ENCODE measurements at regions not wholly inside any gene's neighbourhood (a gene's known extent, or its start where the extent isn't known, plus 50 kb on each side); places are given as distances from the start of the nearest gene placed in this dataset.
"Not testable (repeated sequence)": the region's sequence is repeated elsewhere in the genome, so short reads cannot be mapped to it uniquely, and the experiment has no call there.

DNA sequence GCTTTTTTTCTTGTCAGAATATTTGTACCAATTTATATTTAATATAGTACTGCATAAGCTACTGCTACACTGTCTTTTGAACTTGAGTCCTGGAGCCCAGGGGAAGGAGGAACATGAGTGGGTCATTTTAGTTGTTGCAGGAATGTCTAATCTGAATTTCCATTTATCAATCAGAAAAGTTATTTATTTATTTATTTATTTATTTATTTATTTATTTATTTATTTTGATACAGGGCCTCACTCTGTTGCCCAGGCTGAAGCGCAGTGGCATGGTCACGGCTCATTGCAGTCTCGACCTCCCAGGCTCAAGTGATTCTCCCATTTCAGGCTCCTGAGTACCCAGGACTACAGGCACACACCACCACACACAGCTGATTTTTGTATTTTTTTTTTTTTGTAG lies 712.6 kb downstream of the NR2F1-AS1 start:
- no peak for DNase-seq
- TF ChIP-seq GATA1 (IDR thresholded peaks at IDR 0.05; ENCODE audit: low read depth, low read length) (no peak), POLR2A (IDR thresholded peaks at IDR 0.05; ENCODE audit: low read length) (no peak)

DNA sequence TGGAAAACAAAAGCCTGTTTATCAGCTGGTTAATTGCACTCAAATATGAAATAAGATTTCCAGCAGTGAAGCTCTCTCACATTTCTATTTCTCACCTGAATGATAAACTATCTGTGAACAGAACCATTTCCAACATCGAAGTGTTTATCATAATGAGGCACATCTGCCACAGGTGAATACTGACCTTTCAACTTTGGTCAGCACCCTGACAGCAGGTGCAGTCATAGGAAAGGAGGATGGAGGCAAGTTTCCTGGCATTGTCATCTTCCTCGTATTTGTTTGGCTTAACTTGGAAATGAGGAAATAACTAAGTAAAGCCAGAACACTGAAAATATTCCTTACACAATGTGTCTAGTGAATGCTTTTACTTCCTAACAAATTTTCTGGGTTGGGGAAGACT lies 716.4 kb downstream of the NR2F1-AS1 start:
- TF ChIP-seq GATA1 (IDR thresholded peaks at IDR 0.05; ENCODE audit: low read depth, low read length) (no peak), POLR2A (IDR thresholded peaks at IDR 0.05; ENCODE audit: low read length) (no peak)
- no peak for DNase-seq

DNA sequence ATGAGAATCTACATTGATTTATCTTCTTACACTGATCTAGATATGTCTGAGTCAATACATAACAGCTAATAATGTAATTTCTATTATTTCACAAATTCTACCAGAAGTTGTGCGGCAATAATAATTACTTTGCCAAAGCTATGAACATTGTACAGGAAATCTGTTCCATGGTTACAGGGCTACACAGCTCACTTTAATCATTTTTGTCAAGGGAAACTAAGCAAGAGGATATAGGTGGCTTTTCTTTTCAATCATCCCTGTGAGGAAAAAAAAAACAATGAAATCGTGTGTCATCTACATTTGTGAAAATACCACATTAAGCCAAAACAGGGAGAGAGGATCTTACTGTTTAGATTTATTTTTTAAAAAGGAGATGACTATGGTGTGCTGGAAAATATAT lies 717.4 kb downstream of the NR2F1-AS1 start:
- no peak for TF ChIP-seq POLR2A (IDR thresholded peaks at IDR 0.05; ENCODE audit: low read length)
- TF ChIP-seq GATA1 (IDR thresholded peaks at IDR 0.05; ENCODE audit: low read depth, low read length), result no peak
- DNase-seq, result no peak

- DNase-seq, result no peak
- TF ChIP-seq POLR2A (IDR thresholded peaks at IDR 0.05; ENCODE audit: low read length) (no peak), GATA1 (IDR thresholded peaks at IDR 0.05; ENCODE audit: low read depth, low read length) (no peak)
Measured at GRCh38 chr5:92861531-92862285, 719.3 kb downstream of the NR2F1-AS1 start.

DNA sequence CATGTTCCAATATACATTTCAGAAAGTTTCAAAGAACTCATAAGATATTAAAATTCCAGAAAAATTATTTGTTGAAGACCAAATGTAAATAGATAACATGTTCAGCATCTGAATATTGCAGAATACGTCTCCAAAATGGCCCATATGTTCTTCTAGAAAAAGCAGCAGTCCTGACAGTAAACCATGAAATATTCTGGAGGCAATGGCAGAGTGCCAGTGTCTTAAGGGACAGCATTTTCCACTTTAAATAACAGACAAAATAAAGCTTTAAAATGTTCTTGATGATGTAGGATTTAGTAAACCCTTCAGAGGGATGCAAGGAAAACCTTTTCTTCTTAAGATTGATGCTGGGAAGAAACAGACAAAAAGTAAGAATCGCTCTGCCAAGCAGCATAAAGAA lies 721.0 kb downstream of the NR2F1-AS1 start:
- DNase-seq, result no peak
- TF ChIP-seq POLR2A (IDR thresholded peaks at IDR 0.05; ENCODE audit: low read length), result no peak
- TF ChIP-seq GATA1 (IDR thresholded peaks at IDR 0.05; ENCODE audit: low read depth, low read length), result no peak

GRCh38 chr5:92852219-92852618 lies 728.8 kb downstream of the NR2F1-AS1 start:
- DNase-seq, result no peak
- TF ChIP-seq GATA1 (IDR thresholded peaks at IDR 0.05; ENCODE audit: low read depth, low read length), result no peak
- no peak for TF ChIP-seq POLR2A (IDR thresholded peaks at IDR 0.05; ENCODE audit: low read length)

- TF ChIP-seq POLR2A (IDR thresholded peaks at IDR 0.05; ENCODE audit: low read length) (no peak), GATA1 (IDR thresholded peaks at IDR 0.05; ENCODE audit: low read depth, low read length) (no peak)
Measured at GRCh38 chr5:92850886-92851285, 730.1 kb downstream of the NR2F1-AS1 start.

GRCh38 chr5:92849756-92850155 lies 731.3 kb downstream of the NR2F1-AS1 start:
- no peak for DNase-seq
- TF ChIP-seq POLR2A (IDR thresholded peaks at IDR 0.05; ENCODE audit: low read length) (no peak), GATA1 (IDR thresholded peaks at IDR 0.05; ENCODE audit: low read depth, low read length) (no peak)

More at GRCh38 chr5:92850886-92851285, 730.1 kb downstream of the NR2F1-AS1 start:
- no peak for DNase-seq

DNA sequence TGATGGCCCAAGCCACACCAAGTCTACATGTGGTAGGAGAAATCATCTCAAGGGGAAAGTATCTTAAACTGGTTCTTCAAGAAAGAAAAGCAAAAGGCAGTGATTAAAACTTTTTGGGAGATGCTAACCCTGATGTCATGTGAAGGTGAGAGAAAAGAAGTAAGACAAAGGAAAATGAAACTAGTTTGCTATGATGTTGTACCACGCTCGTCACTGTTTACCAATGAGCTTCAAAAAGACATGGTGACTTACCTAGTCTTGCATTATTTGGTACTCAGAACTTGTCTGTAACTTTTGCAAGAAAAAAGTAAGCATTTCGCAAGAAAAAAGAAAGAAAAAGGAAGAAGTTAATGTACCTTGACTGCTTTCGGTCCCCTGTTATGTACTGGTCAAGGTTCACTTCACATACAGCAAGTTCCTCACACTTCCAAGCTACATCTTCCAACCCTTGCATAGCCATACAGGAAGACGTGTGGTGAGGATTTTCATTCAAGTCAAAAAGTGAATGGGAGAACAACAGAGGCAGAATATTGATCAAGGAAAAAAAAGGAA lies 739.3 kb downstream of the NR2F1-AS1 start:
- DNase-seq, result no peak
- TF ChIP-seq GATA1 (IDR thresholded peaks at IDR 0.05; ENCODE audit: low read depth, low read length), result no peak
- no peak for TF ChIP-seq POLR2A (IDR thresholded peaks at IDR 0.05; ENCODE audit: low read length)

GRCh38 chr5:92838253-92838652 lies 742.8 kb downstream of the NR2F1-AS1 start:
- TF ChIP-seq GATA1 (IDR thresholded peaks at IDR 0.05; ENCODE audit: low read depth, low read length), result no peak
- no peak for TF ChIP-seq POLR2A (IDR thresholded peaks at IDR 0.05; ENCODE audit: low read length)
- no peak for DNase-seq

GRCh38 chr5:92836855-92837755 lies 743.9 kb downstream of the NR2F1-AS1 start:
- no peak for TF ChIP-seq GATA1 (IDR thresholded peaks at IDR 0.05; ENCODE audit: low read depth, low read length)
- TF ChIP-seq POLR2A (IDR thresholded peaks at IDR 0.05; ENCODE audit: low read length), result no peak
- DNase-seq, result no peak

DNA sequence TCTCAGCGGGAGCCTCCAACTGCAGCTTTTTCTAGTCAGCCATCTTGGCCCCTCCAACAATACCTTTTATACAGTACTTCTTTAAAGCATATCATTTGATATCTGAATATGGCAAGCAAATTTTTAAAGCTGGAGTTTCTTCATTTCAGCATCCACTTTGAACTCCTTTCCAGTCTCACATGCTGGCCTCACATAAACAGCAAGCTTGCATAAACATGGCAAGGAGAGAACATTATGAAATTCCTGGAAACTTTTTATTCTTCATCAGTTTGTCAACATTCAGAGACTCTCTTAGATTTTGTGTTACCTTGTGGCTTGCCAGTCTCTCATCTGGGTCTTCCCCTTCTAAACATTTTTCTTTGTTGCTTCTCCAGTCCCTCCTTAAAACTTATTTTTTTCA lies 745.3 kb downstream of the NR2F1-AS1 start:
- no peak for DNase-seq
- TF ChIP-seq POLR2A (IDR thresholded peaks at IDR 0.05; ENCODE audit: low read length), result no peak
- no peak for TF ChIP-seq GATA1 (IDR thresholded peaks at IDR 0.05; ENCODE audit: low read depth, low read length)

GRCh38 chr5:92823551-92823950 lies 757.5 kb downstream of the NR2F1-AS1 start:
- DNase-seq, result not testable (repeated sequence)

- DNase-seq, result no peak
- no peak for TF ChIP-seq POLR2A (IDR thresholded peaks at IDR 0.05; ENCODE audit: low read length)
- no peak for TF ChIP-seq GATA1 (IDR thresholded peaks at IDR 0.05; ENCODE audit: low read depth, low read length)
Measured at GRCh38 chr5:92822183-92822582, 758.8 kb downstream of the NR2F1-AS1 start.
